ENCODE measurements at regions not wholly inside any gene's neighbourhood (a gene's known extent, or its start where the extent isn't known, plus 50 kb on each side); places are given as distances from the start of the nearest gene placed in this dataset.

DNA sequence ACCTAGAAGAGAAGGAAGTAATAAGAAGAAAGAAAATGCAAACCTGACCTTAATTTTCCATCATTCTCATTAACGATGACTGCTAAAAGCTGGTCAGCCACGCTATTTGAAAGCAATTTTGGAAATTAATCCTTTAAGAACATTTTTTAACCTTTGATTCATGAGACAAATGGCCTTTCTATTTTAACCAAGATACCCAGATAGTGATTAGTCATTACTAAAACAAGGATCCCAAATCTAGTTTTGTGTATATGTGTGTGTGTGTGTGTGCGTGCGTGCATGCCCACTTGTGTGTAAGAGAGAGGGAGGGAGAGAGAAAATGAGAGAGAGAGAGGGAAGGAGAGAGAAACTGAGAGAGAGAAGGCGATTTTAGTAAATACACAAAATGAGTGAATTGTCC lies 329.5 kb downstream of the DEPDC1B start:
- DNase-seq (ENCODE audit: low read depth in 1 of 2, low spot score in 1 of 2), result no peak
- Histone ChIP-seq H3K27me3 (no peaks in the 10 kb centered on the region), H3K9me3 (ENCODE audit: low read depth) (no peaks in the 10 kb centered on the region), H3K4me3 (no peak overlapping the region), H3K36me3 (no peaks in the 10 kb centered on the region), H3K4me1 (ENCODE audit: low read depth) (no peaks in the 10 kb centered on the region), H3K27ac (no peak overlapping the region)
- no peak for TF ChIP-seq CTCF (IDR thresholded peaks at IDR 0.05; ENCODE audit: low read depth, low read length)

DNA sequence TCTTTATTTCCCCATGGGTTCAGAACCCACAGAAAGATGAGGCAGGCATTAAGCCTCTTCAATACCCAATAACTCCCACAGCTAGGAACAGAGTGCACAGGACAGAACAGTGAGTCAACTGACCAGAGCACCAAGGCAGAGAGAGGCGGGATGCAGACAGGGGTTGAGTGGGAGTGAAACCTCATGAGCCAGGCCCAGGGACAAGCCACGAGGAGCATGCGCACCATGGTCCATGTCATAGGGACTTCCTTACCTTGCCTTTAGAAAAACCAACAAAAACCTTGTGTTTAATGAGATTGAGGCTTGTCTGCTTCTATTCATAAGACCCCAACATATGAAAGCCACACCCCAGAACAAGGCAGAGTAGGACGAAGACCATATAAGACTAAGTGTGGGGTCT lies 330.6 kb downstream of the DEPDC1B start:
- Histone ChIP-seq H3K36me3 (no peaks in the 10 kb centered on the region), H3K4me1 (ENCODE audit: low read depth) (no peaks in the 10 kb centered on the region), H3K27me3 (no peaks in the 10 kb centered on the region), H3K27ac (no peak overlapping the region), H3K9me3 (ENCODE audit: low read depth) (no peaks in the 10 kb centered on the region), H3K4me3 (no peak overlapping the region)
- DNase-seq (ENCODE audit: low read depth in 1 of 2, low spot score in 1 of 2), result no peak
- TF ChIP-seq CTCF (IDR thresholded peaks at IDR 0.05; ENCODE audit: low read depth, low read length), result no peak

DNA sequence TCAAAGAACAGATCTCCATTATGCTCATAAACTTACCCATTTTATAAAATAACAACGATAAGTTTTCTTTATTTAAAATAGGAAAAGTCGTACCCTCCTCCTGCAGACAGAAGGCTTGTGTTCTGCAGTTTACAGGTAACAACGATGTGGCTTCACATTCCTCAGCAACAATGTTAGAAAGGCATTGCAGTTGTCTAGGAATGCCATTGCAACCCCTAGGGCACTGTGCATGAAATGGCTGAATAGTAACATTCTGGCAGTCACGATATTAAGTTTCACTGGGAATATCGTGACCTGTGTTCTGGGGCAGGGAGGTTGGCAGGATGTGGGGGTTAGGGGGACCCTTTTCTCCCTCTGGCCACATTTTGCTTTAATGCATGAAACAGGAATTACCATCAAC lies 331.9 kb downstream of the DEPDC1B start:
- no peak for DNase-seq (ENCODE audit: low read depth in 1 of 2, low spot score in 1 of 2)
- no peak overlapping the region for H3K4me3 ChIP-seq
- H3K27me3 ChIP-seq, result no peaks in the 10 kb centered on the region
- H3K4me1 ChIP-seq (ENCODE audit: low read depth), result no peaks in the 10 kb centered on the region
- no peaks in the 10 kb centered on the region for H3K36me3 ChIP-seq
- TF ChIP-seq CTCF (IDR thresholded peaks at IDR 0.05; ENCODE audit: low read depth, low read length), result no peak
- no peak overlapping the region for H3K27ac ChIP-seq
- no peaks in the 10 kb centered on the region for H3K9me3 ChIP-seq (ENCODE audit: low read depth)

DNA sequence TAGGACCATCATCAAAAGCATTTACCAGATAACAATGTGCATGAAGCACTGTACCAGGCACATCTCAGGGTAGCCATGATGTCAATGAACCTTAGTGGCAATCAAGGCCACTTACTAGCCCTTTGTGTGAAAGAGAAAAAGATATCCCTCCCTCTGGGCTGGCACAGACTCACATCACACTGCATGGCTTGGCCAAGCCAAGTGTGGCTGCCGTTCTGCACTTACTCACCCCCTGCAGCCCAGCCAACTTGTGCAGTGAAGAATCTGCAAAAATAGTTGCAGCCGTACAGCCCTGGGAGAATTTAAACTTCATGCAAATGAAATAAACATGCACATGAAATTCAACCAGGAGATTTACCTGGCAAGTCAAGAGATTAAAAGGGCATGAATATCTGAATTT lies 333.5 kb downstream of the DEPDC1B start:
- no peak overlapping the region for H3K4me3 ChIP-seq
- H3K27me3 ChIP-seq, result no peaks in the 10 kb centered on the region
- no peaks in the 10 kb centered on the region for H3K4me1 ChIP-seq (ENCODE audit: low read depth)
- no peak for DNase-seq (ENCODE audit: low read depth in 1 of 2, low spot score in 1 of 2)
- no peaks in the 10 kb centered on the region for H3K9me3 ChIP-seq (ENCODE audit: low read depth)
- no peaks in the 10 kb centered on the region for H3K36me3 ChIP-seq
- no peak overlapping the region for H3K27ac ChIP-seq
- TF ChIP-seq CTCF (IDR thresholded peaks at IDR 0.05; ENCODE audit: low read depth, low read length), result no peak

DNA sequence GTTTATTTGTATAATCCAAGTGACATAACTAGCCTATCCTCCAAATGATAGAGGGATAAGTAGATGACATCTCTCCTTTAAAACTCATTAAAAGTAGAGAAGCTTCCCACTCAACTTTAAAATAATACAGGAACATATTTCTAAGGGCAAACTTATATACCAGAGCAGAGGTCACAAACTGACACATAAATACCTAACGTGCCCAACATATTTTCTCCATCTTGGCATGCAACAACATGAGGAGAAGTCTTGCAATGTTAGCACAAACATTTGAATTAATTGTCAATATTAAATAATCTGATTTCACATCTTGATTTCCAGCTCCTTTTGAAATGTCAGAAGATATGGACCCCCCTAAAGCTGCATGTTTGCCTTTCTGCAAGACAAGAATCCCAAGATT lies 335.0 kb downstream of the DEPDC1B start:
- Histone ChIP-seq H3K4me1 (ENCODE audit: low read depth) (no peaks in the 10 kb centered on the region), H3K27me3 (no peaks in the 10 kb centered on the region), H3K36me3 (no peaks in the 10 kb centered on the region), H3K9me3 (ENCODE audit: low read depth) (no peaks in the 10 kb centered on the region), H3K27ac (no peak overlapping the region), H3K4me3 (no peak overlapping the region)
- no peak for TF ChIP-seq CTCF (IDR thresholded peaks at IDR 0.05; ENCODE audit: low read depth, low read length)
- DNase-seq (ENCODE audit: low read depth in 1 of 2, low spot score in 1 of 2), result no peak

GRCh38 chr5:60362158-60362557 lies 337.8 kb downstream of the DEPDC1B start:
- no peak for DNase-seq (ENCODE audit: low read depth in 1 of 2, low spot score in 1 of 2)
- H3K4me1 ChIP-seq (ENCODE audit: low read depth), result no peaks in the 10 kb centered on the region
- H3K4me3 ChIP-seq, result no peak overlapping the region

More at GRCh38 chr5:60362158-60362557, 337.8 kb downstream of the DEPDC1B start:
- no peaks in the 10 kb centered on the region for H3K36me3 ChIP-seq
- H3K27me3 ChIP-seq, result no peaks in the 10 kb centered on the region
- no peak overlapping the region for H3K27ac ChIP-seq
- no peak for TF ChIP-seq CTCF (IDR thresholded peaks at IDR 0.05; ENCODE audit: low read depth, low read length)
- H3K9me3 ChIP-seq (ENCODE audit: low read depth), result no peaks in the 10 kb centered on the region

Measured in cardiac muscle cell (in vitro differentiated cells and primary cell).